Liver (tissue), 8 donors: ENCODE measurements at regions not wholly inside any gene's neighbourhood (a gene's known extent, or its start where the extent isn't known, plus 50 kb on each side); places are given as distances from the start of the nearest gene placed in this dataset.

Experiments
- DNase-seq: peaks from one replicate; pipeline ENCODE4 v3.0.0-alpha.2; 2017; ENCODE audit warnings: low spot score
- H3K27ac ChIP-seq, 2 donors: one replicate each; pipeline ENCODE4 v1.7.0; 2013; ENCODE audit warnings: inconsistent platforms in 2 of 2, low read length in 2 of 2, control low read depth in 1 of 2, low read depth in 1 of 2, mild to moderate bottlenecking in 1 of 2
- H3K27me3 ChIP-seq, 4 donors: one replicate each; pipeline versions ENCODE4 v1.6.1 to v1.7.0; 2013; ENCODE audit warnings: low read length in 3 of 4, inconsistent platforms in 1 of 4, mild to moderate bottlenecking in 1 of 4, moderate library complexity in 1 of 4; ENCODE audit not compliant: control insufficient read depth in 4 of 4, insufficient read depth in 4 of 4
- H3K36me3 ChIP-seq, 4 donors: one replicate each; pipeline versions ENCODE4 v1.6.1 to v1.7.0; 2013; ENCODE audit warnings: low read length in 3 of 4, mild to moderate bottlenecking in 3 of 4, low read depth in 1 of 4, moderate library complexity in 1 of 4; ENCODE audit not compliant: control insufficient read depth in 4 of 4, insufficient read depth in 3 of 4
- H3K4me1 ChIP-seq, 4 donors: one replicate each; pipeline versions ENCODE4 v1.6.1 to v1.7.0; 2013; ENCODE audit warnings: low read length in 3 of 4, mild to moderate bottlenecking in 3 of 4, moderate library complexity in 1 of 4; ENCODE audit not compliant: control insufficient read depth in 4 of 4, insufficient read depth in 4 of 4
- H3K4me3 ChIP-seq, 3 donors: one replicate each; pipeline versions ENCODE4 v1.6.1 to v1.7.0; 2013; ENCODE audit warnings: low read length in 3 of 3, control low read depth in 1 of 3, low read depth in 1 of 3, mild to moderate bottlenecking in 1 of 3
- H3K9ac ChIP-seq, 2 donors: one replicate each; pipeline ENCODE4 v1.7.0; 2013; ENCODE audit warnings: low read length in 2 of 2, mild to moderate bottlenecking in 2 of 2, moderate library complexity in 2 of 2, control low read depth in 1 of 2, low read depth in 1 of 2
- H3K9me3 ChIP-seq, 4 donors: one replicate each; pipeline versions ENCODE4 v1.6.1 to v1.7.0; 2013; ENCODE audit warnings: low read length in 3 of 4; ENCODE audit not compliant: control insufficient read depth in 4 of 4
- ATF3 ChIP-seq: IDR thresholded peaks from 2 replicates; pipeline ENCODE4 v1.6.1; 2016; ENCODE audit warnings: antibody characterized with exemption
- CTCF ChIP-seq: fragments of 150-350 bp; IDR thresholded peaks from 2 replicates; pipeline ENCODE4 v1.5.1; 2017; ENCODE audit warnings: improper control_type of control experiment, low read depth, low read length; ENCODE audit not compliant: missing input control
- EGR1 ChIP-seq, 2 donors: IDR thresholded peaks; 2 replicates each; pipeline ENCODE4 v1.6.1; 2016 to 2018; ENCODE audit warnings: antibody characterized with exemption in 2 of 2, low read depth in 2 of 2
- FOXA2 ChIP-seq: IDR thresholded peaks from 2 replicates; pipeline ENCODE4 v1.6.1; 2016; ENCODE audit warnings: antibody characterized with exemption
- HNF4A ChIP-seq, 2 donors: conservative IDR thresholded peaks; 2 replicates each; pipeline ENCODE4 v1.6.1; 2016; ENCODE audit warnings: antibody characterized with exemption in 2 of 2, mild to moderate bottlenecking in 2 of 2
- JUND ChIP-seq, 2 donors: IDR thresholded peaks; 2 replicates each; pipeline ENCODE4 v1.6.1; 2016; ENCODE audit warnings: antibody characterized with exemption in 2 of 2
- MAX ChIP-seq: IDR thresholded peaks from 2 replicates; pipeline ENCODE4 v1.6.1; 2016; ENCODE audit warnings: antibody characterized with exemption
- NR2F2 ChIP-seq: IDR thresholded peaks from 2 replicates; pipeline ENCODE4 v1.6.1; 2016; ENCODE audit warnings: antibody characterized with exemption
- RAD21 ChIP-seq, 2 donors: IDR thresholded peaks; 2 replicates each; pipeline ENCODE4 v1.6.1; 2016; ENCODE audit warnings: antibody characterized with exemption in 2 of 2, mild to moderate bottlenecking in 2 of 2
- REST ChIP-seq: IDR thresholded peaks from 2 replicates; pipeline ENCODE4 v1.6.1; 2016; ENCODE audit warnings: antibody characterized with exemption, mild to moderate bottlenecking
- RXRA ChIP-seq, 2 donors: IDR thresholded peaks; 2 replicates each; pipeline ENCODE4 v1.6.1; 2017 to 2018; ENCODE audit warnings: antibody characterized with exemption in 2 of 2, mild to moderate bottlenecking in 1 of 2
- TAF1 ChIP-seq: conservative IDR thresholded peaks from 2 replicates; pipeline ENCODE4 v1.6.1; 2016; ENCODE audit warnings: antibody characterized with exemption, mild to moderate bottlenecking
- ZBTB33 ChIP-seq: IDR thresholded peaks from 2 replicates; pipeline ENCODE4 v1.6.1; 2016; ENCODE audit warnings: antibody characterized with exemption
- WGBS: extraction: QIAGEN DNeasy Blood & Tissue Kit; methylation state at CpG from one replicate; pipeline ENCODE4 v1.1.7; 2013; 5-methylcytosine and 5-hydroxymethylcytosine counted together
- donor health status: healthy.
- donor health status: healthy.
- donor health status: healthy.
- donor health status: healthy.
- donor health status: healthy.

GRCh38 chr5:42963412-42963811, 76.7 kb downstream of the ANXA2R start:
- H3K4me3 ChIP-seq = no peak overlapping the region
- H3K27ac ChIP-seq = no peak overlapping the region
- H3K36me3 ChIP-seq = no peaks in the 10 kb centered on the region
- H3K4me1 ChIP-seq = no peaks in the 10 kb centered on the region
- no peak overlapping the region for H3K9ac ChIP-seq
- peaks cover 0 to 6% (median 0%) of the 10 kb centered on the region in 4 donors for H3K27me3 ChIP-seq
- TF ChIP-seq FOXA2 (no peak), HNF4A (conservative IDR thresholded peaks at IDR 0.05) (no peak), NR2F2 (no peak), TAF1 (no peak), REST (no peak), RAD21 (IDR thresholded peaks at IDR 0.05) (no peak)
- no peaks in the 10 kb centered on the region for H3K9me3 ChIP-seq
- WGBS = 92% methylated on average over 1 of the region's 1 CpG
- no peak for DNase-seq

- H3K36me3 ChIP-seq = no peaks in the 10 kb centered on the region
- 60% methylated on average over 2 of the region's 2 CpGs for WGBS
- DNase-seq = no peak
- no peaks in the 10 kb centered on the region for H3K9me3 ChIP-seq
- TF ChIP-seq RXRA (IDR thresholded peaks at IDR 0.05) = no peak
- no peak for TF ChIP-seq RAD21 (IDR thresholded peaks at IDR 0.05)
- TF ChIP-seq JUND (IDR thresholded peaks at IDR 0.05) = no peak
- no peak for TF ChIP-seq ZBTB33
- no peak for TF ChIP-seq EGR1 (IDR thresholded peaks at IDR 0.05; ENCODE audit: low read depth in 2 of 2)
- TF ChIP-seq FOXA2 = no peak
- TF ChIP-seq REST = no peak
- no peak for TF ChIP-seq MAX
- no peak for TF ChIP-seq CTCF
- no peak for TF ChIP-seq ATF3
- no peaks in the 10 kb centered on the region for H3K4me1 ChIP-seq
- no peak overlapping the region for H3K9ac ChIP-seq
- H3K27me3 ChIP-seq = peaks cover 0 to 13% (median 0%) of the 10 kb centered on the region in 4 donors
- no peak overlapping the region for H3K4me3 ChIP-seq
- H3K27ac ChIP-seq = no peak overlapping the region
These were observed 78.0 kb downstream of the ANXA2R start for GRCh38 chr5:42962124-42962523.
